Activated B cell treated with CpG ODN at 0.5 μM for 24 hours (primary cell): ENCODE measurements at regions not wholly inside any gene's neighbourhood (a gene's known extent, or its start where the extent isn't known, plus 50 kb on each side); places are given as distances from the start of the nearest gene placed in this dataset.

Source experiments
- ATAC-seq: fragments of 200-7000 bp; cut with Tn5 transposase; one replicate; pipeline ENCODE4 v1.10.0; 2021; ENCODE audit warnings: low read depth, mild to moderate bottlenecking, moderate library complexity
- CTCF ChIA-PET: fragments of 350-600 bp; sonication (Branson Sonifier 250); formaldehyde crosslinking; loops from one replicate; lab custom pipeline; 2021; ENCODE audit warnings: antibody characterized with exemption; lab: Charles Lee
- POLR2A ChIA-PET: fragments of 350-600 bp; sonication (Branson Sonifier 250); formaldehyde crosslinking; loops from one replicate; lab custom pipeline; 2021; ENCODE audit warnings: antibody characterized with exemption; lab: Charles Lee
- DNase-seq: peaks from one replicate; pipeline ENCODE4 v3.0.0; 2022
- H3K27ac Mint-ChIP-seq: one replicate; pipeline ENCODE4 v1.8.0; 2020; ENCODE audit warnings: mixed read lengths
- H3K27me3 Mint-ChIP-seq: one replicate; pipeline ENCODE4 v1.8.0; 2021; ENCODE audit warnings: mixed read lengths
- H3K36me3 Mint-ChIP-seq: one replicate; pipeline ENCODE4 v1.8.0; 2021; ENCODE audit warnings: low read depth, mixed read lengths
- H3K4me1 Mint-ChIP-seq: one replicate; pipeline ENCODE4 v1.8.0; 2021; ENCODE audit warnings: mixed read lengths
- H3K4me3 Mint-ChIP-seq: one replicate; pipeline ENCODE4 v1.8.0; 2020; ENCODE audit warnings: mild to moderate bottlenecking, mixed read lengths
- H3K9me3 Mint-ChIP-seq: one replicate; pipeline ENCODE4 v1.8.0; 2020; ENCODE audit warnings: mixed read lengths
- CTCF ChIP-seq: fragments of 200-600 bp; IDR thresholded peaks from one replicate; pipeline ENCODE4 v1.8.0; 2022; ENCODE audit warnings: antibody characterized with exemption, mild to moderate bottlenecking
- intact Hi-C: fragments of 100-400 bp; cut with micrococcal nuclease; formaldehyde crosslinking; loops from one replicate; pipeline ENCODE4 v1.15.1; 2024

- Mint-ChIP-seq H3K9me3 (peaks cover 9% of the 10 kb centered on the region), H3K4me1 (no peaks in the 10 kb centered on the region), H3K27me3 (no peaks in the 10 kb centered on the region), H3K4me3 (no peak overlapping the region), H3K36me3 (no peaks in the 10 kb centered on the region), H3K27ac (no peak overlapping the region)
- ChIA-PET CTCF (no interaction called here), POLR2A (interaction anchor here (0.5 kb wide), 1 partner anchor 26 kb away, joined by 8 read pairs; no protein-coding TSS in a partner anchor)
- no peak for DNase-seq
- intact Hi-C loops = no loop called here
- TF ChIP-seq CTCF = no peak
- no peak for ATAC-seq
These were observed 63.7 kb upstream of the RASSF8 start for GRCh38 chr12:25894759-25895158.

- no peak for ATAC-seq
- H3K27me3 Mint-ChIP-seq = peaks cover 3% of the 10 kb centered on the region
- no peaks in the 10 kb centered on the region for H3K4me1 Mint-ChIP-seq
- ChIA-PET CTCF (no interaction called here), POLR2A (no interaction called here)
- no peak for DNase-seq
- no peak for TF ChIP-seq CTCF
- H3K9me3 Mint-ChIP-seq = peaks cover 9% of the 10 kb centered on the region
- H3K36me3 Mint-ChIP-seq = no peaks in the 10 kb centered on the region
- intact Hi-C loops = no loop called here
- no peak overlapping the region for H3K27ac Mint-ChIP-seq
- H3K4me3 Mint-ChIP-seq = no peak overlapping the region
These were observed 61.5 kb upstream of the RASSF8 start for GRCh38 chr12:25896981-25897380.

- POLR2A ChIA-PET = no interaction called here
- no peak for TF ChIP-seq CTCF
These were observed 54.8 kb upstream of the RASSF8 start for GRCh38 chr12:25903603-25904245.

GRCh38 chr12:25904442-25904841, 54.0 kb upstream of the RASSF8 start:
- Mint-ChIP-seq H3K36me3 (no peaks in the 10 kb centered on the region), H3K27ac (no peak overlapping the region), H3K9me3 (no peaks in the 10 kb centered on the region), H3K27me3 (peaks cover 3% of the 10 kb centered on the region), H3K4me3 (no peak overlapping the region), H3K4me1 (no peaks in the 10 kb centered on the region)
- ChIA-PET POLR2A (no interaction called here), CTCF (no interaction called here)
- DNase-seq = no peak
- TF ChIP-seq CTCF = no peak
- intact Hi-C loops = no loop called here
- ATAC-seq = no peak

More at GRCh38 chr12:25903603-25904245, 54.8 kb upstream of the RASSF8 start:
- Mint-ChIP-seq H3K27ac (no peak overlapping the region), H3K4me1 (no peaks in the 10 kb centered on the region), H3K36me3 (no peaks in the 10 kb centered on the region), H3K4me3 (no peak overlapping the region), H3K27me3 (peaks cover 3% of the 10 kb centered on the region), H3K9me3 (no peaks in the 10 kb centered on the region)
- DNase-seq (no peak), ATAC-seq (no peak)
- intact Hi-C loops = no loop called here
- CTCF ChIA-PET = no interaction called here

- Mint-ChIP-seq H3K4me3 (no peak overlapping the region), H3K27me3 (peaks cover 4% of the 10 kb centered on the region), H3K36me3 (no peaks in the 10 kb centered on the region), H3K4me1 (no peaks in the 10 kb centered on the region), H3K27ac (no peak overlapping the region), H3K9me3 (no peaks in the 10 kb centered on the region)
- intact Hi-C loops = no loop called here
- CTCF ChIA-PET = no interaction called here
- no peak for DNase-seq
- POLR2A ChIA-PET = no interaction called here
- no peak for TF ChIP-seq CTCF
- no peak for ATAC-seq
These were observed 51.7 kb upstream of the RASSF8 start for GRCh38 chr12:25906651-25907340.
